GM21360 (cell line): ENCODE measurements at regions not wholly inside any gene's neighbourhood (a gene's known extent, or its start where the extent isn't known, plus 50 kb on each side); places are given as distances from the start of the nearest gene placed in this dataset.
"Not testable (repeated sequence)": the region's sequence is repeated elsewhere in the genome, so short reads cannot be mapped to it uniquely, and the experiment has no call there.

Source experiments
- ATAC-seq: cut with Tn5 transposase; IDR thresholded peaks from one replicate; pipeline ENCODE4 v1.9.1; 2021; ENCODE audit warnings: mild to moderate bottlenecking, moderate library complexity; ENCODE audit not compliant: unreplicated experiment

DNA sequence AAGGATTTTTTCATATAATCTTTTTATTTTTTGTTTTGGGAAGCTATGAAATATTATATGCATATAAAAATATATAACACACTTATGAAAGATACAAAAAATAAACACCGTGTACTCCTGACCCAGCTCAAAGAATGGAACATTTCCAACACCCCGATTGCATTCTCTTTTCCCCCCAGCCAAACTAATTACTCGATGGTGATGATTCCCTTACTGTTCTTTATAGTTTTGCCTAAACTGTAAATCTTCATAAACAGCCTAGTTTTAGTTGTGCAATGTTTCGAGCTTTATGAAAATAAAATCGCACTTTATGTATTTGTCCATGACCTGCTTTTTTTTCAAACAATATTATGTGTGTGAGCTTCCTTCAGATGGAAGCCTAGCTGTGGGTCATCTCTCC lies 352.0 kb upstream of the KAZN start:
- no peak for ATAC-seq

DNA sequence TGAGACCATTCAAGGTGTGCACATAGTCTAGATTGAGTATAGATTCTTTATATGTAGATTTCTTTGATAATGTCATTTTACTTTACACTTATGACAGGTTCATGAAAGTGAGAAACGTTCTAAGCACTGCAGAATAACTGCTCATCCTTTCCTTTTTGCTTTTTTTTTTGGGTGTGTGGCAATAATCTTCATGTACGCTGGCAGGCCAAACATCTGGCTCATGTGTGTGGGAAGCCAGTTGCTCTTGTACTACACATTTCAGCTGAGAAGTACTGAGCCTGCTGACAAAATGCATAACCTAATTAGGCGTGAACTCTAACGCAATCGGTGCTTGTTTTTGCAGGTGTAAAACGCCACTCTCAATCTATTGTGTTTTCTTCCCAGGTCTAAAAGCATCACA lies 350.8 kb upstream of the KAZN start:
- ATAC-seq = no peak

- no peak for ATAC-seq
These were observed 346.6 kb upstream of the KAZN start for GRCh38 chr1:14251871-14252270.

DNA sequence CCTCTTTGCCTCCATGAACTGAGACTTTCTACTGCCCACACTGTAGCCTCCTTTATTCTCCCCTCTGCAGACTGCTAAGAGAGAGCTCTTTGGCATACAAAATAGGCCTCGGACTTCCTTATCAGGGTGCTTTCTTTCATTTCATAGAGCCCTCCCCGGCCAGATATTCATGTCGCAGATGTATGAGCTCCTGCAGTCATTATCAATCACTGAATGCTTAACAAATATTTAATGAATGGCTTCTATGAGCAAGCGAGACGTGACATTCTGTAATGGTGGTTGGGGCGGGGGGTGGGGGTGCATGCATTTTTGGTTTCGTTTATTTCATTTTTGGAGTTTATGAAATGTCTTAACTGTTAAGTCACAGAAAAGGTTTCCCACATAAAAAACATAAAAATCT lies 344.8 kb upstream of the KAZN start:
- no peak for ATAC-seq

DNA sequence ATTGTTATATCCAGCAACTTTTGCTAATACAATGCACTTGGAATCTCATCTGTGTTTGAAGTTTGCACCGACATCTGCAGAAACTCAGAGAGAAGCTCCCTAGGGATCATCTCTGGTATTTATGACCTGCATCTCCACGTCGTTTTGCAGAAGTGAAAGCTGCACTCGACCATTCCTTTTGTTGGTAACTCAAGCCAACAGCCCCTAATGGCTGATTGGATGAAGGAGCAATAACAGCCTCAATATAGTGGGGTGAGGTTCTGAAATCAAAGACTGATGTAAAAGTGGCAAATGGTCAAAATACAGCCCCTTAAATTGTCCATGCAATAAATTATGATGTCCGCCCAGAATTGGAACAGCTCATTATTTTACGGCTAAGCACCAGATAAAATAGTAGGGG lies 344.2 kb upstream of the KAZN start:
- ATAC-seq = no peak

DNA sequence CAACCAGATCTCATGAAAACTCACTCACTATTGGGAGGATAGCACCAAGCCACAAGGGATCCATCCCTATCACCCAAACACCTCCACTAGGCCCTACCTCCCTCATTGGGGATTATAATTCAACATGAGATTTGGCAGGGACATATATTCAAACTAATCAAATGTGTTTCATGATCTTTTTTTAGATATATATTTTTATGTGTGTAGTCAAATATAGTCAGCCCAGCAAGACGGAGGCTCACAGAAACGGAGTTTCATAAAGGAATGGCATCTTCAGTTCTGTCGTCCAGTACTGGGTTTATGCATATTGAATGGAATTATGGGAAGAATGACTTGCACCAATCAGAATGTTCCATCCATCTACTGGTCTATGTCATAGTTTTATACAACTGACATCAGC lies 343.3 kb upstream of the KAZN start:
- no peak for ATAC-seq

- ATAC-seq = no peak
These were observed 342.8 kb upstream of the KAZN start for GRCh38 chr1:14255711-14256110.

DNA sequence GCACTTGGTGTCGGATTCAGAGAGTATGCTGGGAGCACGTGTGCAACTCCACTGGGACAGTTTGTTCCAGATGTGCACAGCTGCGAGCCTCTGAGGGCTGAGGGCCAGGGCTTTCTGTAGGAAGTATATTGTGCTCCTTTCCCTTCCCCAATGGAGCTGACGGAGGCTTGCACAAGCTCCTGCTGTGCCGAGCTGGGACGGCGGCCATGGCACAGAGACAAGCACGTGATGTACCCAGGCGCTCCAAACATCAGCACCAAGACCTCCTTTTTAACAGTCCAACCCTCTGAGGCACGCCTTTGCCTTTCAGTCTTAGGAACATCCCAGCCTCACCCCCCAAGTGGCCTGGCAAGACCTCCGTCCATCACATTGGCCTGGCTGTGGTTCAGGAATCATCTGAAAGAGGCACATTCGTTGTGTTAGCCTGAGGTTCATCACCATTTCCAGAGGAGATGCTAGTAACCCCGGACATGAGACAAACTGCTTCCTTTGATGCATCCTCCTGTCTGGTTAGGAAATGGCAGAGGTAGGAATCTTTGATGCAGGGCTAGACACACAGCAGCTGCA lies 339.2 kb upstream of the KAZN start:
- ATAC-seq = no peak

- ATAC-seq = no peak
These were observed 338.0 kb upstream of the KAZN start for GRCh38 chr1:14260480-14260879.

- ATAC-seq = no peak
These were observed 337.1 kb upstream of the KAZN start for GRCh38 chr1:14261395-14261794.

DNA sequence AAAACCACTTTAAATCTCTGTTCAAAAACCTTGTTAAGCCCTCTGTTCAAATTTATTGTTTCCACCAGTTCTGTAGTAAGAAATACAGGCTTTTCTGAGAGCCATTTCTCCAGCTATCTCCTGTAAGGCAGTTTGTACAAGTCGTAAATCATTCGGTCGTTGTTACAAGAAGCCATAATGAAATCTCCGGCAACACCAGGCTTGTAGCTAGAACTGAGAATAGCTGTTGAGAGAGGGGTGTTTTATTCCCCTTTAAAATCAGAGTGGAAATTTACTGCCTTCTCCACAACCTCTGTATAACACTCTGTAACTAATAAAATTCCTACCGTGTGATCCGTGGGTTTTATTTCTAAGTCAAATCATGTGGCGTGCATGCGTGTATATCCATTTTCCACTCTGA lies 335.8 kb upstream of the KAZN start:
- no peak for ATAC-seq

DNA sequence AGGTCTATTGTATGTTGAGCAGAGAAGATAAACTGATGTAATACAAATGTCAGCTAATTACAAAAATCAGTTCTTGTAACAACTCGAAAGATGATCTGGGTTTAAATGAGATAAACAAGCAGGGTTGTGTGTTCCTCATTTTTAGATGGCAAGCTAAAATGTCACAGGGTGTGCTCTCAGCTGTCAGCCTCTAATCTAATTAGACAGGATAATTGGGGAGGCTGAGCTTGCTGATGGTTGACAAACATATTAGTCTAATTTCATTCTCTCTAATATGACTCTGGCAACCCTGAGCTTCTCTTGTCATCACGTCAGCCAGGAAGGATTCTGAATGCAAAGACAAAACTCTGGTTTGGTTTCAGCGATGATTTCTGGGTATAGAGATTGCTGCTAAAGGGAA lies 335.3 kb upstream of the KAZN start:
- ATAC-seq = no peak

GRCh38 chr1:14263671-14264070 lies 334.8 kb upstream of the KAZN start:
- ATAC-seq = no peak

DNA sequence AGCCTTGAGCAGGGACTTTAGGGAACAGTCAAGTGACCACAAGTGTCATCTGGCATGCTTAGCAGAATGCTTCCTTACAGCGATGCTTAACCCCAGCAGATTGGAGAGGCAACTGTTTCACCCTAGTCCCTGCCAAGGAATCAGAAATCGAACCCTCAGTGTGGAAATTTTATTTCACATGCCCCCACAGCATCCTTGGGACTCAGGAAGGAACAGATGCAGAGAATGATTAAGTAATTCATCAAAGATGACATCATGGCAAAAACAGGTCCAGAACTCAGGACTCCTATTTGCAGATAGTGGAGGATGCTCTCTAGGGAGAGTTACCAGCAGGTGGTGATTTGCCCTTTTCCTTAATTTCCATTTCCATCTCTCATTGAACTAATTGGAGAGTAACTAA lies 333.0 kb upstream of the KAZN start:
- no peak for ATAC-seq

GRCh38 chr1:14267991-14268390 lies 330.5 kb upstream of the KAZN start:
- ATAC-seq = no peak

DNA sequence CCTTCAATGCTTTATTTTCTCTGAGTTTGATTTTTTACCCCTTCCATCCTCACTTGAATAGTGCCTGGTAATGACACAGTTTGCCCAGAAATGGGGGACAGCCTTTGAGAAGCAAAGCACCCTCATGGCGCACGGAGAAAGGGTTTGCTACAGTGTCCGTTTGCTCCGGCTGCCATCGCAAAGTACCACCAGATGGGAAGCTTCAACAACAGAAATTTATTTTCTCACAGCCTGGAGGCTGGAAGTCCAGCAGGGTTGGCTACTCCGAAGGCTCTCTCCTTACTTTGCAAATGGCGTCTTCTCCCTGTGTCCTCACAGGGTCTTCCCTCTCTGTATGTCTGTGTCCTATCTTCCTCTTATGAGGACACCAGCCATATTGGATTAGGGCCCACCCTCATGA lies 327.7 kb upstream of the KAZN start:
- no peak for ATAC-seq

DNA sequence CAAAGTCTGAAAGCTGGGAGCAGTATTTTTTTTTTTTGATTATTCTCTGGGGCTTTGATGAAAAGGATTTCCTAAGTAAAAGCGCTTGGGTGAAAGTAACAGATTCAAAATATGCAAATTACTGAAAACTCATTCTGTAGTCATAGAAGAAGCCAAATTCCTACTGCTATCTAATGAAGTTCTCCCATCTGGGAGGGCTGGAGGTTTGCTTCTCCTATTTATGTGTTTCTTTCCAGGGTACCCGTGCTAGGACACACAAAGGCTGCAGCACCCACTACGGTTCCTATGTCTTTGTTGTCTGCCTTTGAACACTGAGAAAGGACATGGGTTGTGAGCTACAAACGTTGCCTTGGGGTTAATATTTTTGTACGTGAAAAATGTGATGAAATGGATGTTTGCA lies 324.7 kb upstream of the KAZN start:
- ATAC-seq = no peak

DNA sequence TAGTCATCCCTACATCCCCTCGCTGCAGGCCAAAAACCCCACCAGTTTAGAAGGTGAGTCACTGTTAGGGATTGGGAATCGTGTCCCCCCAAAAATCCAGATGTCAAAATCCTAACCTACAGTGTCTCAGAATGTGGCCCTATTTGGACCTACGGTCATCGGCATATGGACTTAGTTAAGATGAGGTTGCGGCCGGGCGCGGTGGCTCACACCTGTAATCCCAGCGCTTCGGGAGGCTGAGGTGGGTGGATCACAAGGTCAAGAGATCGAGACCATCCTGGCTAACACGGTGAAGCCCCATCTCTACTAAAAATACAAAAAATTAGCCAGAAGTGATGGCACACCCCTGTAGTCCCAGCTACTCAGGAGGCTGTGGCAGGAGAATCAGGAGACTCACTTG lies 318.6 kb upstream of the KAZN start:
- ATAC-seq = not testable (repeated sequence)

- no peak for ATAC-seq
These were observed 317.6 kb upstream of the KAZN start for GRCh38 chr1:14280909-14281308.

DNA sequence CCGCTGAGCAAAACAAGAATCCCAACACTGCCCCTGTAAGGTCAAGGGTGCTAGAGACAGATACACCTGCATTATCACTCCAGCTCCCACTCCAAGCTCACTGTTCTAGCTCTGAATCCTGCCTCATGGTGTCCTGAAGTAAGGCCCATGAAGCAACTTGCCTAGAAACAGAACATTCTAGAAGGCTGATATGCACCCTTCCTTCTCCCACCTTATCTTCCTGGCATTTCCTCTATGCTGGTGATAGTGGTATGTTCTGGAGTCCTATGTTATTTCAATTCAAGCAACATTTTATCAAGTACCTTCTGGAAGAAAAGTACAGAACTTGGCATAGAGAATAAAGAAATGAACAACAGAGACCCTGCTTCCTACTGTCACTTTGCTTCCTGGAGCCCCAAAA lies 317.1 kb upstream of the KAZN start:
- no peak for ATAC-seq

GRCh38 chr1:14282707-14283106 lies 315.8 kb upstream of the KAZN start:
- ATAC-seq = no peak

DNA sequence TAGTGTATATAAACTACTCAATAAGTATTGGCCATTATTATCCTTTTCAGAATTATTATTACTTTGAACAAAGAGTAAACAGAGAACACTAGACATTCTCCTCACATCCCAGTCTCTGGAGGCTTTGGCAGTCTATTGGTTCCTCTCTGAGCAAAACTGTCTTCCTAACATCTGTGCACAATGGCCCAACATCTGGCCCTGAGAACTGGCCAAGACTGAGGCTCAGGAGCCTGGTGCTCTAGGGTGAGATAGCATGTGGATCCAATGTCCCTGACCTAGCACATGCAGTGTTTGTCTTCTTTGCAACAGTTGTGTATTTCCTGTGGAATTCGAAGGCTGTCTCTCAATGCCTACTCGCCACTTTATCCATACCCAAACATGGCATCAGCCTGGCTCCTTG lies 313.2 kb upstream of the KAZN start:
- ATAC-seq = no peak

GRCh38 chr1:14291182-14291581 lies 307.3 kb upstream of the KAZN start:
- ATAC-seq = not testable (repeated sequence)

- ATAC-seq = no peak
These were observed 306.0 kb upstream of the KAZN start for GRCh38 chr1:14292520-14292919.
